Type B pancreatic cell (in vitro differentiated cells): ENCODE measurements at regions not wholly inside any gene's neighbourhood (a gene's known extent, or its start where the extent isn't known, plus 50 kb on each side); places are given as distances from the start of the nearest gene placed in this dataset.

Experiments used
- DNase-seq: peaks from one replicate; pipeline ENCODE4 v3.0.0; 2021; ENCODE audit warnings: mixed read lengths; ENCODE audit not compliant: unreplicated experiment; ENCODE audit errors: extremely low spot score
- H3K27ac Mint-ChIP-seq: 2 replicates; pipeline ENCODE4 v1.8.0; 2021; ENCODE audit warnings: mild to moderate bottlenecking, mixed read lengths
- H3K27me3 Mint-ChIP-seq: 2 replicates; pipeline ENCODE4 v1.8.0; 2021; ENCODE audit warnings: mixed read lengths
- H3K36me3 Mint-ChIP-seq: 2 replicates; pipeline ENCODE4 v1.8.0; 2021; ENCODE audit warnings: mixed read lengths
- H3K4me1 Mint-ChIP-seq: one replicate; pipeline ENCODE4 v1.8.0; 2021; ENCODE audit warnings: mixed read lengths; ENCODE audit not compliant: unreplicated experiment
- H3K4me3 Mint-ChIP-seq: 2 replicates; pipeline ENCODE4 v1.8.0; 2021; ENCODE audit warnings: mild to moderate bottlenecking, mixed read lengths
- H3K9me3 Mint-ChIP-seq: 2 replicates; pipeline ENCODE4 v1.8.0; 2021; ENCODE audit warnings: mixed read lengths
- TF ChIP-seq, protein P1 (sequence below): fragments of 200-600 bp; sonication (generic); conservative IDR thresholded peaks from 2 replicates; pipeline ENCODE4 v1.5.0; 2021; ENCODE audit warnings: antibody characterized with exemption, mild to moderate bottlenecking

DNA sequence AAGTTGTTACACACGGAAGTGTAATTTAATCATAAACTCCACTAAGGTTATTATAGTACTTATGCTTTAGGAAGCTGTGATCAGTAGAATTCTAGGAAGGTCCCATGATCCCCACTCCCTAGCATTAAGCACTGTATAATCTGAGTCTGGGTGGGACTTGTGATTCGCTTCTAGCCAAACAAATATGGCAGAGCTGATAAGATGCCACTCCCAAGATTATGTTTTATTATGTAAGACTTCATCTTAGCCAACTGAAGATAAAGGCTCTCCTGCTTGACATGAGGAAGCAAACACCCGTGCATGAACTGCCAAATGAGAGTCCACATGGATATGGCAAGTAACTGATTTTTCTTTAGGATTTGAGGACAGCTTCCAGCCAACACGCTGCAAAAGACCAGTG lies 186.4 kb upstream of the NDST3 start:
- peaks cover 8% of the 10 kb centered on the region for H3K4me1 Mint-ChIP-seq
- peaks cover 9% of the 10 kb centered on the region for H3K27me3 Mint-ChIP-seq
- H3K4me3 Mint-ChIP-seq = no peak overlapping the region
- TF ChIP-seq, protein P1, sequence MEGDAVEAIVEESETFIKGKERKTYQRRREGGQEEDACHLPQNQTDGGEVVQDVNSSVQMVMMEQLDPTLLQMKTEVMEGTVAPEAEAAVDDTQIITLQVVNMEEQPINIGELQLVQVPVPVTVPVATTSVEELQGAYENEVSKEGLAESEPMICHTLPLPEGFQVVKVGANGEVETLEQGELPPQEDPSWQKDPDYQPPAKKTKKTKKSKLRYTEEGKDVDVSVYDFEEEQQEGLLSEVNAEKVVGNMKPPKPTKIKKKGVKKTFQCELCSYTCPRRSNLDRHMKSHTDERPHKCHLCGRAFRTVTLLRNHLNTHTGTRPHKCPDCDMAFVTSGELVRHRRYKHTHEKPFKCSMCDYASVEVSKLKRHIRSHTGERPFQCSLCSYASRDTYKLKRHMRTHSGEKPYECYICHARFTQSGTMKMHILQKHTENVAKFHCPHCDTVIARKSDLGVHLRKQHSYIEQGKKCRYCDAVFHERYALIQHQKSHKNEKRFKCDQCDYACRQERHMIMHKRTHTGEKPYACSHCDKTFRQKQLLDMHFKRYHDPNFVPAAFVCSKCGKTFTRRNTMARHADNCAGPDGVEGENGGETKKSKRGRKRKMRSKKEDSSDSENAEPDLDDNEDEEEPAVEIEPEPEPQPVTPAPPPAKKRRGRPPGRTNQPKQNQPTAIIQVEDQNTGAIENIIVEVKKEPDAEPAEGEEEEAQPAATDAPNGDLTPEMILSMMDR = no peak
- no peak overlapping the region for H3K27ac Mint-ChIP-seq
- H3K9me3 Mint-ChIP-seq = no peaks in the 10 kb centered on the region
- DNase-seq = no peak
- H3K36me3 Mint-ChIP-seq = no peaks in the 10 kb centered on the region

- H3K4me3 Mint-ChIP-seq = no peak overlapping the region
- TF ChIP-seq, protein P1 = no peak
- H3K4me1 Mint-ChIP-seq = peaks cover 7% of the 10 kb centered on the region
- no peaks in the 10 kb centered on the region for H3K36me3 Mint-ChIP-seq
- no peak overlapping the region for H3K27ac Mint-ChIP-seq
- no peaks in the 10 kb centered on the region for H3K9me3 Mint-ChIP-seq
- no peak for DNase-seq
- H3K27me3 Mint-ChIP-seq = peaks cover 4% of the 10 kb centered on the region
These were observed 166.1 kb upstream of the NDST3 start for GRCh38 chr4:117868201-117868600.

DNA sequence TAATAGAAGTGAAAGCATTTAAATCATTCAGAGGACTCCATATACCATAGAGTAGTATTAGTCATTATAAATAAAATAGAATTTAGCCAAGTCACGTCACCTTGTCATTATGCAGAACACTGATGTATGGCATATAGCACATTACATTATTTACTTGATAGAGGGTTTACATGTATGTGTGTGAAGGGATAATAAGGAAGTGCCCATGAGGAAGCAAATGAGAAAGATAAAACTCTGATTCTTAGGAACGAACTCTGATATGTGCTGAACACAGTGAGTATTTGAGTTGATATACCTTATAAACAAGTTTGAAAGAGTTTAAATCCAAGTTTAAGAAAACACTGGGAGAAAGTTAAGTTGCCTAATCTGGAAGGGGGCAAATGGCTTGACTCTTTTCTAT lies 160.5 kb upstream of the NDST3 start:
- Mint-ChIP-seq H3K9me3 (no peaks in the 10 kb centered on the region), H3K4me3 (no peak overlapping the region), H3K4me1 (no peaks in the 10 kb centered on the region), H3K27ac (no peak overlapping the region), H3K36me3 (no peaks in the 10 kb centered on the region), H3K27me3 (no peaks in the 10 kb centered on the region)
- TF ChIP-seq, protein P1 = no peak
- no peak for DNase-seq

DNA sequence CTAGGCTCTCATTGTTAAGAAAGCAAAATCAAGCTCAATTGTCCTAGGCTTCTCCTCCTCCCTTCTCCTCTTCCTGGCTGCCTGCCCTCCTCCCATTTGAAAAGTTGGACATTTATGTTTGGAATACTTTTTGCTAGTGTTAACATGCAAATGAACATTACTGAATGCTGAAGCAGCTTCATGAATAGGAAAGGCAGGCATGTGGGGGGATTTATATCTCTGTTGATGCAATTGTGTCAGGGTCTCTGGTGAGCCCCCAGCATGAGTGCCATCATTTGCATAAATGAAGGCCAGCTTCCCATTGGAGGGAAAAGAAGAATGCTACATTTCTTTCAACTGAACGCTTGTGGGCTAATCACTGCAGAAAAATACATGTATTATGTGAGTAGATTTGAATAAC lies 160.1 kb upstream of the NDST3 start:
- H3K27me3 Mint-ChIP-seq = no peaks in the 10 kb centered on the region
- no peak overlapping the region for H3K4me3 Mint-ChIP-seq
- DNase-seq = no peak
- no peaks in the 10 kb centered on the region for H3K9me3 Mint-ChIP-seq
- H3K4me1 Mint-ChIP-seq = no peaks in the 10 kb centered on the region
- H3K36me3 Mint-ChIP-seq = no peaks in the 10 kb centered on the region
- no peak overlapping the region for H3K27ac Mint-ChIP-seq
- TF ChIP-seq, protein P1 = no peak

GRCh38 chr4:117889978-117890377 lies 144.3 kb upstream of the NDST3 start:
- Mint-ChIP-seq H3K27me3 (no peaks in the 10 kb centered on the region), H3K4me1 (peaks cover 10% of the 10 kb centered on the region), H3K9me3 (no peaks in the 10 kb centered on the region), H3K36me3 (no peaks in the 10 kb centered on the region), H3K27ac (no peak overlapping the region), H3K4me3 (no peak overlapping the region)
- TF ChIP-seq, protein P1 = no peak
- no peak for DNase-seq

DNA sequence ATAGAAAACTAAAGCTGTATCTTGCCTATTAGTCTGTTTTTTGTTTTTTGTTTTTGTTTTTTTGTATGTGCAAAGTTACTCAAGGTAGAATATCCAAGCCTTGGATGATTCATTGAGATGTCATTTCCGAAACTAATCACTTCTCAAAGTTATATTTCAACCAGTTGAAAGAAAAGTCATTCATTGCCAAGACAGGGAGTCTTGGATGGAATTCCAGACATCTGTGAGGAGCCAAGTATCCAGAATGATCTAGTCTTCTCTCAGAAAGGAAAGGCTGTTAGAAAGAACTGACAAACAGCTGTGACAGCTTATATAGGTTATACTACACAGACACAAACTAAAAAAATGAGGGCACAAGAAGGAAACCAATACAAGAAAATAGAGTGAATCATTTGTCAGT lies 141.1 kb upstream of the NDST3 start:
- DNase-seq = no peak
- Mint-ChIP-seq H3K4me3 (no peak overlapping the region), H3K36me3 (no peaks in the 10 kb centered on the region), H3K27me3 (no peaks in the 10 kb centered on the region), H3K4me1 (peaks cover 10% of the 10 kb centered on the region), H3K27ac (no peak overlapping the region), H3K9me3 (no peaks in the 10 kb centered on the region)
- TF ChIP-seq, protein P1 = no peak
